Transverse colon (tissue), 4 donors: ENCODE measurements at regions not wholly inside any gene's neighbourhood (a gene's known extent, or its start where the extent isn't known, plus 50 kb on each side); places are given as distances from the start of the nearest gene placed in this dataset.
"Not testable (repeated sequence)": the region's sequence is repeated elsewhere in the genome, so short reads cannot be mapped to it uniquely, and the experiment has no call there.

Experiments
- DNase-seq: peaks from one replicate; pipeline ENCODE4 v3.0.0-alpha.2; 2019
- H3K27ac ChIP-seq, 4 donors: fragments of 200-600 bp; sonication (generic); 2 replicates each; pipeline ENCODE4 v1.5.1; 2016 to 2018; ENCODE audit warnings: inconsistent platforms in 4 of 4
- H3K27me3 ChIP-seq: fragments of 200-600 bp; sonication (generic); 2 replicates; pipeline ENCODE4 v1.5.1; 2017; ENCODE audit warnings: inconsistent platforms
- H3K36me3 ChIP-seq, 4 donors: fragments of 200-600 bp; sonication (generic); 2 replicates each; pipeline ENCODE4 v1.5.1; 2017 to 2019; ENCODE audit warnings: inconsistent platforms in 4 of 4
- H3K4me1 ChIP-seq, 4 donors: fragments of 200-600 bp; sonication (generic); 2 replicates each; pipeline ENCODE4 v1.5.1; 2017 to 2020; ENCODE audit warnings: inconsistent platforms in 4 of 4
- H3K4me3 ChIP-seq, 4 donors: fragments of 200-600 bp; sonication (generic); 1 replicate in 1 of 4; 2 replicates in 3 of 4; pipeline versions ENCODE4 v1.5.1 to v1.6.1; 2017 to 2019; ENCODE audit warnings: inconsistent platforms in 4 of 4
- H3K9me3 ChIP-seq, 2 donors: fragments of 200-600 bp; sonication (generic); 2 replicates each; pipeline ENCODE4 v1.5.1; 2017 to 2019; ENCODE audit warnings: inconsistent platforms in 2 of 2
- EP300 ChIP-seq: sonication (generic); formaldehyde crosslinking; IDR thresholded peaks from one replicate; pipeline ENCODE4 v1.6.1; 2017; ENCODE audit warnings: antibody characterized with exemption, low read depth
- POLR2A ChIP-seq: fragments of 450-650 bp; IDR thresholded peaks from one replicate; pipeline ENCODE4 v1.6.1; 2016; ENCODE audit warnings: antibody characterized with exemption, mild to moderate bottlenecking, moderate library complexity
- POLR2AphosphoS5 ChIP-seq, 3 donors: sonication (generic); formaldehyde crosslinking; IDR thresholded peaks; one replicate each; pipeline ENCODE4 v1.6.1; 2016; ENCODE audit warnings: antibody characterized with exemption in 3 of 3
- WGBS, 2 donors: methylation state at CpG; one replicate each; pipeline ENCODE4 v1.1.5; 2018; ENCODE audit warnings: low coverage in 1 of 2; 5-methylcytosine and 5-hydroxymethylcytosine counted together
- in situ Hi-C, 4 donors: fragments of 200-750 bp; cut with MboI; loops; one replicate each; pipeline versions ENCODE4 v1.15.0 to v1.15.1; 2017; ENCODE audit warnings: low sequenced_read_pairs in 3 of 4, low pct_ligation_motif_present in 1 of 4, low pct_unique_long_range_greater_than_20kb in 1 of 4
- intact Hi-C: fragments of 100-400 bp; cut with DNase I; formaldehyde crosslinking; loops from one replicate; pipeline ENCODE4 v1.15.1; 2023; ENCODE audit warnings: low total_unique reads
- TF ChIP-seq, protein P1 (sequence below), 5 experiments: fragments of 200-600 bp in 3 of 5; fragments of 450-650 bp in 2 of 5; sonication (generic) in 3 of 5; IDR thresholded peaks; 1 replicate in 2 of 5; 2 replicates in 3 of 5; pipeline ENCODE4 v1.5.1; 2016 to 2017; ENCODE audit warnings: antibody characterized with exemption in 5 of 5, inconsistent platforms in 3 of 5, mild to moderate bottlenecking in 2 of 5, moderate library complexity in 1 of 5

GRCh38 chr7:97310-97841, 95.0 kb upstream of the FAM20C start:
- DNase-seq: no peak
- TF ChIP-seq EP300: no peak
- no peak for TF ChIP-seq POLR2AphosphoS5 (IDR thresholded peaks at IDR 0.05)
- no peak for TF ChIP-seq POLR2A
- TF ChIP-seq, protein P1, sequence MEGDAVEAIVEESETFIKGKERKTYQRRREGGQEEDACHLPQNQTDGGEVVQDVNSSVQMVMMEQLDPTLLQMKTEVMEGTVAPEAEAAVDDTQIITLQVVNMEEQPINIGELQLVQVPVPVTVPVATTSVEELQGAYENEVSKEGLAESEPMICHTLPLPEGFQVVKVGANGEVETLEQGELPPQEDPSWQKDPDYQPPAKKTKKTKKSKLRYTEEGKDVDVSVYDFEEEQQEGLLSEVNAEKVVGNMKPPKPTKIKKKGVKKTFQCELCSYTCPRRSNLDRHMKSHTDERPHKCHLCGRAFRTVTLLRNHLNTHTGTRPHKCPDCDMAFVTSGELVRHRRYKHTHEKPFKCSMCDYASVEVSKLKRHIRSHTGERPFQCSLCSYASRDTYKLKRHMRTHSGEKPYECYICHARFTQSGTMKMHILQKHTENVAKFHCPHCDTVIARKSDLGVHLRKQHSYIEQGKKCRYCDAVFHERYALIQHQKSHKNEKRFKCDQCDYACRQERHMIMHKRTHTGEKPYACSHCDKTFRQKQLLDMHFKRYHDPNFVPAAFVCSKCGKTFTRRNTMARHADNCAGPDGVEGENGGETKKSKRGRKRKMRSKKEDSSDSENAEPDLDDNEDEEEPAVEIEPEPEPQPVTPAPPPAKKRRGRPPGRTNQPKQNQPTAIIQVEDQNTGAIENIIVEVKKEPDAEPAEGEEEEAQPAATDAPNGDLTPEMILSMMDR (IDR thresholded peaks at IDR 0.05): no peak
- Histone ChIP-seq H3K4me3 (no peak overlapping the region), H3K36me3 (no peaks in the 10 kb centered on the region), H3K4me1 (no peaks in the 10 kb centered on the region), H3K27me3 (no peaks in the 10 kb centered on the region), H3K9me3 (peaks cover 0 to 8% of the 10 kb centered on the region in 2 donors), H3K27ac (no peak overlapping the region)
- in situ Hi-C loops (no loop called here), intact Hi-C loops (no loop called here)
- WGBS, 2 donors: 67 to 72% methylated on average over 3 of the region's 3 CpGs

DNA sequence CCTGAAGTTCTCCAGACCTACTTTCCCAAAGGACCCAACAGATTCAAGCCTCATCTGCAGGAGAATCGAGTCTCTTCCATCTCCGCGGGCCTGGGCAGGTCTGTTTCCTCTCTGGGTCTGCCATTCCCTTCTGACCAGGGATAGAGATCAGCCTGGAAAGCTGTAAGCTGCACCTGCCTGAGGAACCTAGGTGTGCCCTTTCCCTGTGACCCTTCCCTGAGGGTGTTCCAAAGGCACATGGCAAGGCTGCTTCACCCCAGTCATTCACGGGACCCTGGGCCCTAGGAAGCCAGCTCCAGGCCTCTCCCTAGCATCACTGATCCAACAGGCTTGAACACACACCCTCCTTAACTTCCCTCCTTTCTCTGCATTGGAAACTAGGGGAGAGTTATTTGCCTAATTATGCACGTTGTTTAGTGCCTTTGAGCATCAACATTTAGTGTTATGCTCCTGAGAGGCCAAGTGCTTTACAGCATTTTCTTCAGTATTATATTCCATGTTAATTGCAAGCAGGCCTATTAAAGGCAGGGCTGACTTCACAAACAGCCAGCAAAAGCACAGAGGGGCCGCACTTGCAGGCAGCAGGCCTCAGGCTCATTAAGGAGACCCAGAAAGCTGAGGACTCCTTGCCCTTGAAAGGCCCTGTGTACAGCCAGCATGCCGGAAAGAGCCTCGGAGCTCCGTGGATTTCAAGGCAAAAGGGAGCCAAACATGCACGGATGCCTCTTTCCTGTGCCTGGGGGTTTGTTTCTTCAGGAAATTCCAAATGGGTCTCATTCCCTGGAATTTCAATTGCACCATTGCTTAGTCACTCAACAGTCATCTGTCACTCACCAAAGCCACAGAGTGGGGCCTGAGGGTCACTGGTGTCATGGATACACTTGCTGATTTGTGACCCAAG, 91.0 kb upstream of the FAM20C start:
- Histone ChIP-seq H3K27me3 (no peaks in the 10 kb centered on the region), H3K4me3 (no peak overlapping the region), H3K36me3 (no peaks in the 10 kb centered on the region), H3K27ac (no peak overlapping the region), H3K4me1 (no peaks in the 10 kb centered on the region), H3K9me3 (peaks cover 0 to 8% of the 10 kb centered on the region in 2 donors)
- in situ Hi-C loops: no loop called here
- WGBS, 2 donors: 82 to 100% methylated on average over 1 to 10 of the region's 10 CpGs
- TF ChIP-seq POLR2AphosphoS5 (IDR thresholded peaks at IDR 0.05): no peak
- TF ChIP-seq, protein P1 (IDR thresholded peaks at IDR 0.05): no peak
- no peak for TF ChIP-seq POLR2A
- intact Hi-C loops: no loop called here
- no peak for DNase-seq

- TF ChIP-seq, protein P1 (IDR thresholded peaks at IDR 0.05): no peak
- TF ChIP-seq POLR2AphosphoS5 (IDR thresholded peaks at IDR 0.05) (no peak), POLR2A (no peak), EP300 (no peak)
- no peak overlapping the region for H3K27ac ChIP-seq
- no peaks in the 10 kb centered on the region for H3K4me1 ChIP-seq
- intact Hi-C loops: no loop called here
- in situ Hi-C loops: no loop called here
- H3K27me3 ChIP-seq: no peaks in the 10 kb centered on the region
- H3K36me3 ChIP-seq: no peaks in the 10 kb centered on the region
- DNase-seq: no peak
- H3K9me3 ChIP-seq: peaks cover 0 to 8% of the 10 kb centered on the region in 2 donors
- WGBS, 2 donors: 83 to 85% methylated on average over 5 to 13 of the region's 13 CpGs
- H3K4me3 ChIP-seq: no peak overlapping the region
These were observed 90.2 kb upstream of the FAM20C start for GRCh38 chr7:102047-102711.

- 46 to 61% methylated on average over 4 to 11 of the region's 14 CpGs for WGBS, 2 donors
- Histone ChIP-seq H3K27me3 (no peaks in the 10 kb centered on the region), H3K4me1 (no peaks in the 10 kb centered on the region), H3K9me3 (peaks cover 0 to 8% of the 10 kb centered on the region in 2 donors), H3K27ac (no peak overlapping the region), H3K4me3 (no peak overlapping the region), H3K36me3 (no peaks in the 10 kb centered on the region)
- no peak for DNase-seq
- intact Hi-C loops: no loop called here
- no peak for TF ChIP-seq POLR2A
- TF ChIP-seq, protein P1 (IDR thresholded peaks at IDR 0.05): no peak
- TF ChIP-seq EP300: no peak
- no peak for TF ChIP-seq POLR2AphosphoS5 (IDR thresholded peaks at IDR 0.05)
- in situ Hi-C loops: no loop called here
These were observed 89.7 kb upstream of the FAM20C start for GRCh38 chr7:102721-103120.

GRCh38 chr7:103981-104380, 88.4 kb upstream of the FAM20C start:
- H3K4me1 ChIP-seq, H3K4me3 ChIP-seq, H3K27me3 ChIP-seq, intact Hi-C loops, H3K9me3 ChIP-seq, H3K27ac ChIP-seq, in situ Hi-C loops, H3K36me3 ChIP-seq, DNase-seq: not testable (repeated sequence)
- WGBS, 2 donors: 100% methylated on average over 1 of the region's 10 CpGs; no CpG with 5 or more reads in 1 of the 2 donors
